Upper lobe of right lung (tissue), 1 donor: ENCODE measurements at regions not wholly inside any gene's neighbourhood (a gene's known extent, or its start where the extent isn't known, plus 50 kb on each side); places are given as distances from the start of the nearest gene placed in this dataset.

Experiments used
- ATAC-seq: fragments of 200-7000 bp; cut with Tn5 transposase; one replicate; pipeline ENCODE4 v1.9.1; 2020; ENCODE audit warnings: mild to moderate bottlenecking, moderate library complexity
- DNase-seq: peaks from one replicate; pipeline ENCODE4 v3.0.0-alpha.2; 2020
- H3K27ac ChIP-seq: fragments of 200-600 bp; one replicate; pipeline ENCODE4 v1.8.0; 2022
- H3K27me3 ChIP-seq: fragments of 200-600 bp; one replicate; pipeline ENCODE4 v1.8.0; 2022; ENCODE audit warnings: mild to moderate bottlenecking
- H3K36me3 ChIP-seq: fragments of 200-600 bp; one replicate; pipeline ENCODE4 v1.8.0; 2022
- H3K4me1 ChIP-seq: fragments of 200-600 bp; one replicate; pipeline ENCODE4 v1.8.0; 2022
- H3K4me3 ChIP-seq: fragments of 200-600 bp; one replicate; pipeline ENCODE4 v1.8.0; 2022; ENCODE audit warnings: mild to moderate bottlenecking
- H3K9me3 ChIP-seq: fragments of 200-600 bp; one replicate; pipeline ENCODE4 v1.8.0; 2022
- CTCF ChIP-seq: fragments of 200-600 bp; IDR thresholded peaks from one replicate; pipeline ENCODE4 v1.8.0; 2022; ENCODE audit warnings: antibody characterized with exemption
- intact Hi-C: fragments of 100-400 bp; cut with DNase I; formaldehyde crosslinking; loops from one replicate; pipeline ENCODE4 v1.11.0; 2022
- donor health status: DM: no; HTN: yes; CAD: no; lungs with severe emphysema.

- peaks cover 5% of the 10 kb centered on the region for H3K4me1 ChIP-seq
- H3K9me3 ChIP-seq, result no peaks in the 10 kb centered on the region
- intact Hi-C loops, result no loop called here
- peaks cover 38% of the 10 kb centered on the region for H3K27me3 ChIP-seq
- H3K4me3 ChIP-seq, result peak overlapping the region; percentile 35
- ATAC-seq (peak; percentile 38), DNase-seq (no peak)
- no peak for TF ChIP-seq CTCF
- H3K27ac ChIP-seq, result no peak overlapping the region
- no peaks in the 10 kb centered on the region for H3K36me3 ChIP-seq
These were observed 160.0 kb downstream of the RMI1 start for GRCh38 chr9:84140535-84141101.

- no peak overlapping the region for H3K4me3 ChIP-seq
- peaks cover 38% of the 10 kb centered on the region for H3K27me3 ChIP-seq
- no peak for TF ChIP-seq CTCF
- peaks cover 11% of the 10 kb centered on the region for H3K4me1 ChIP-seq
- DNase-seq, result no peak
- H3K9me3 ChIP-seq, result no peaks in the 10 kb centered on the region
- no peak for ATAC-seq
- H3K27ac ChIP-seq, result no peak overlapping the region
- intact Hi-C loops, result no loop called here
- H3K36me3 ChIP-seq, result no peaks in the 10 kb centered on the region
These were observed 161.3 kb downstream of the RMI1 start for GRCh38 chr9:84141741-84142370.

- H3K4me3 ChIP-seq, result no peak overlapping the region
- intact Hi-C loops, result no loop called here
- no peak for DNase-seq
- ATAC-seq, result no peak
- H3K9me3 ChIP-seq, result no peaks in the 10 kb centered on the region
- TF ChIP-seq CTCF, result no peak
- peaks cover 36% of the 10 kb centered on the region for H3K27me3 ChIP-seq
- no peak overlapping the region for H3K27ac ChIP-seq
- peaks cover 16% of the 10 kb centered on the region for H3K4me1 ChIP-seq
- no peaks in the 10 kb centered on the region for H3K36me3 ChIP-seq
These were observed 164.4 kb downstream of the RMI1 start for GRCh38 chr9:84145031-84145430.

GRCh38 chr9:84145780-84146179 lies 165.2 kb downstream of the RMI1 start:
- H3K36me3 ChIP-seq, result no peaks in the 10 kb centered on the region
- intact Hi-C loops, result no loop called here

GRCh38 chr9:84146893-84147710 lies 166.5 kb downstream of the RMI1 start:
- ATAC-seq, result no peak
- Histone ChIP-seq H3K27ac (peak overlapping the region; percentile 67), H3K27me3 (peaks cover 16% of the 10 kb centered on the region), H3K9me3 (no peaks in the 10 kb centered on the region), H3K4me1 (peaks cover 10% of the 10 kb centered on the region), H3K4me3 (no peak overlapping the region), H3K36me3 (no peaks in the 10 kb centered on the region)
- intact Hi-C loops, result no loop called here
- no peak for TF ChIP-seq CTCF
- DNase-seq, result no peak

More at GRCh38 chr9:84145780-84146179, 165.2 kb downstream of the RMI1 start:
- Histone ChIP-seq H3K9me3 (no peaks in the 10 kb centered on the region), H3K27me3 (peaks cover 29% of the 10 kb centered on the region), H3K27ac (no peak overlapping the region), H3K4me1 (peaks cover 13% of the 10 kb centered on the region), H3K4me3 (no peak overlapping the region)
- no peak for TF ChIP-seq CTCF
- DNase-seq (no peak), ATAC-seq (no peak)
